OCI-LY7 (cell line): ENCODE measurements at regions not wholly inside any gene's neighbourhood (a gene's known extent, or its start where the extent isn't known, plus 50 kb on each side); places are given as distances from the start of the nearest gene placed in this dataset.

Source experiments
- CTCF ChIP-seq: fragments of 200-600 bp; sonication (generic); conservative IDR thresholded peaks from 2 replicates; pipeline ENCODE4 v1.5.1; 2014; ENCODE audit warnings: mild to moderate bottlenecking, antibody characterized with exemption, low read length, moderate library complexity, mixed read lengths
- EZH2phosphoT487 ChIP-seq: fragments of 200-600 bp; sonication (generic); IDR thresholded peaks from 2 replicates; pipeline ENCODE4 v1.6.1; 2018; ENCODE audit warnings: low read depth, borderline replicate concordance, mild to moderate bottlenecking, mixed run types, antibody characterized with exemption, low read length, moderate library complexity, mixed read lengths

- TF ChIP-seq CTCF (no peak), EZH2phosphoT487 (no peak)
These were observed 84.8 kb upstream of the ID2 start for GRCh38 chr2:8597094-8597493.
